Peyer's patch (tissue), 4 donors: ENCODE measurements at regions not wholly inside any gene's neighbourhood (a gene's known extent, or its start where the extent isn't known, plus 50 kb on each side); places are given as distances from the start of the nearest gene placed in this dataset.
"Not testable (repeated sequence)": the region's sequence is repeated elsewhere in the genome, so short reads cannot be mapped to it uniquely, and the experiment has no call there.

ENCODE experiments used
- DNase-seq, 3 donors: peaks; one replicate each; pipeline ENCODE4 v3.0.0-alpha.2; 2017 to 2019
- H3K27ac ChIP-seq, 4 donors: fragments of 200-600 bp; sonication (generic); one replicate each; pipeline ENCODE4 v1.5.1; 2016 to 2019
- H3K27me3 ChIP-seq, 2 donors: fragments of 200-600 bp; sonication (generic); one replicate each; pipeline ENCODE4 v1.5.1; 2019
- H3K36me3 ChIP-seq, 3 donors: fragments of 200-600 bp; sonication (generic); one replicate each; pipeline ENCODE4 v1.5.1; 2016 to 2019
- H3K4me1 ChIP-seq, 4 donors: fragments of 200-600 bp; sonication (generic); one replicate each; pipeline ENCODE4 v1.5.1; 2016 to 2019
- H3K4me3 ChIP-seq, 4 donors: fragments of 200-600 bp; sonication (generic); 1 replicate in 3 of 4; 2 replicates in 1 of 4; pipeline ENCODE4 v1.5.1; 2016 to 2019; ENCODE audit warnings: mild to moderate bottlenecking in 1 of 4
- H3K9me3 ChIP-seq, 4 donors: fragments of 200-600 bp; sonication (generic); one replicate each; pipeline ENCODE4 v1.5.1; 2016 to 2019; ENCODE audit warnings: mild to moderate bottlenecking in 1 of 4
- POLR2A ChIP-seq, 2 donors: fragments of 450-650 bp; IDR thresholded peaks; one replicate each; pipeline ENCODE4 v1.5.1; 2017; ENCODE audit warnings: antibody characterized with exemption in 2 of 2, mild to moderate bottlenecking in 2 of 2, moderate library complexity in 2 of 2
- TF ChIP-seq, protein P1 (sequence below), 6 experiments: fragments of 450-650 bp in 4 of 6; fragments of 200-600 bp in 2 of 6; sonication (generic) in 1 of 6; IDR thresholded peaks; one replicate each; pipeline ENCODE4 v1.5.1; 2017 to 2019; ENCODE audit warnings: antibody characterized with exemption in 6 of 6, mild to moderate bottlenecking in 3 of 6, moderate library complexity in 1 of 6

- no peaks in the 10 kb centered on the region for H3K9me3 ChIP-seq
- H3K27me3 ChIP-seq = no peaks in the 10 kb centered on the region
- DNase-seq = no peak
- no peak overlapping the region for H3K27ac ChIP-seq
- H3K36me3 ChIP-seq = no peaks in the 10 kb centered on the region
- TF ChIP-seq POLR2A (IDR thresholded peaks at IDR 0.05) = no peak
- TF ChIP-seq, protein P1, sequence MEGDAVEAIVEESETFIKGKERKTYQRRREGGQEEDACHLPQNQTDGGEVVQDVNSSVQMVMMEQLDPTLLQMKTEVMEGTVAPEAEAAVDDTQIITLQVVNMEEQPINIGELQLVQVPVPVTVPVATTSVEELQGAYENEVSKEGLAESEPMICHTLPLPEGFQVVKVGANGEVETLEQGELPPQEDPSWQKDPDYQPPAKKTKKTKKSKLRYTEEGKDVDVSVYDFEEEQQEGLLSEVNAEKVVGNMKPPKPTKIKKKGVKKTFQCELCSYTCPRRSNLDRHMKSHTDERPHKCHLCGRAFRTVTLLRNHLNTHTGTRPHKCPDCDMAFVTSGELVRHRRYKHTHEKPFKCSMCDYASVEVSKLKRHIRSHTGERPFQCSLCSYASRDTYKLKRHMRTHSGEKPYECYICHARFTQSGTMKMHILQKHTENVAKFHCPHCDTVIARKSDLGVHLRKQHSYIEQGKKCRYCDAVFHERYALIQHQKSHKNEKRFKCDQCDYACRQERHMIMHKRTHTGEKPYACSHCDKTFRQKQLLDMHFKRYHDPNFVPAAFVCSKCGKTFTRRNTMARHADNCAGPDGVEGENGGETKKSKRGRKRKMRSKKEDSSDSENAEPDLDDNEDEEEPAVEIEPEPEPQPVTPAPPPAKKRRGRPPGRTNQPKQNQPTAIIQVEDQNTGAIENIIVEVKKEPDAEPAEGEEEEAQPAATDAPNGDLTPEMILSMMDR (IDR thresholded peaks at IDR 0.05) = no peak
- H3K4me1 ChIP-seq = no peaks in the 10 kb centered on the region
- H3K4me3 ChIP-seq = no peak overlapping the region
These were observed 227.2 kb downstream of the USP46 start for GRCh38 chr4:52431869-52432268.

- not testable (repeated sequence) for H3K27me3 ChIP-seq, H3K4me1 ChIP-seq, DNase-seq, H3K9me3 ChIP-seq, H3K27ac ChIP-seq, H3K36me3 ChIP-seq, H3K4me3 ChIP-seq
These were observed 216.6 kb downstream of the USP46 start for GRCh38 chr4:52442524-52442923.

GRCh38 chr4:52472444-52472843 is 186.7 kb downstream of the USP46 start:
- H3K27me3 ChIP-seq = no peaks in the 10 kb centered on the region
- H3K9me3 ChIP-seq = no peaks in the 10 kb centered on the region
- no peak for DNase-seq
- TF ChIP-seq POLR2A (IDR thresholded peaks at IDR 0.05) = no peak
- TF ChIP-seq, protein P1 (IDR thresholded peaks at IDR 0.05) = no peak
- no peaks in the 10 kb centered on the region for H3K36me3 ChIP-seq
- no peaks in the 10 kb centered on the region for H3K4me1 ChIP-seq
- H3K27ac ChIP-seq = no peak overlapping the region
- no peak overlapping the region for H3K4me3 ChIP-seq

DNA sequence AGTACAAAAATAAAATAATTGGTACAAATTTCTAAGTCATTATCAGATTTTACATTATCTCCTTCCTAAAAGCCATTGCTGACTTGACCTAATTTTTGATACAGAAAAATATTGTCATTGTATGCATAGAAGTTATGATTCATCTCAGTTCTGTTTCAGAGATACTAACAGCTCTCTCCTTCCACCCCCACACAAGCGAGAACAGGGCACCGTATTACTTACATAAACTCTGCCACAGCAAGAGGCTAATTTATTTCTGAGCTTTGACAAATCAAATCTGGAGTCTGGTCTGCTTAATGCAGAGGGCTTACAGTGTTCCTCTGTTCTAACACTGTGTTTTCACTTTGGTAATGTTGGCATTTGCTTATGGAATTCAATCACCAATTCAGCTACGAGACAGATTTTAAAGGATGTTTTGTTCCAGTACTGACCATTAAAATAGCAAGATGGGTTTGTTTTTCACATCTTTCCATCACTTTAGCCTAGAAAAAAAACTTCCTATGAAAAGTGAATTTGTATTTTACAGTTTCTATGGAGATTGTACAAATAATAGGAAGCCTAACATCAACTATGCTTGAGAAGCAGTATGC is 181.8 kb downstream of the USP46 start:
- Histone ChIP-seq H3K4me1 (no peaks in the 10 kb centered on the region), H3K36me3 (no peaks in the 10 kb centered on the region), H3K27me3 (no peaks in the 10 kb centered on the region), H3K27ac (no peak overlapping the region), H3K9me3 (no peaks in the 10 kb centered on the region), H3K4me3 (no peak overlapping the region)
- no peak for DNase-seq
- TF ChIP-seq, protein P1 (IDR thresholded peaks at IDR 0.05) = no peak
- TF ChIP-seq POLR2A (IDR thresholded peaks at IDR 0.05) = no peak

DNA sequence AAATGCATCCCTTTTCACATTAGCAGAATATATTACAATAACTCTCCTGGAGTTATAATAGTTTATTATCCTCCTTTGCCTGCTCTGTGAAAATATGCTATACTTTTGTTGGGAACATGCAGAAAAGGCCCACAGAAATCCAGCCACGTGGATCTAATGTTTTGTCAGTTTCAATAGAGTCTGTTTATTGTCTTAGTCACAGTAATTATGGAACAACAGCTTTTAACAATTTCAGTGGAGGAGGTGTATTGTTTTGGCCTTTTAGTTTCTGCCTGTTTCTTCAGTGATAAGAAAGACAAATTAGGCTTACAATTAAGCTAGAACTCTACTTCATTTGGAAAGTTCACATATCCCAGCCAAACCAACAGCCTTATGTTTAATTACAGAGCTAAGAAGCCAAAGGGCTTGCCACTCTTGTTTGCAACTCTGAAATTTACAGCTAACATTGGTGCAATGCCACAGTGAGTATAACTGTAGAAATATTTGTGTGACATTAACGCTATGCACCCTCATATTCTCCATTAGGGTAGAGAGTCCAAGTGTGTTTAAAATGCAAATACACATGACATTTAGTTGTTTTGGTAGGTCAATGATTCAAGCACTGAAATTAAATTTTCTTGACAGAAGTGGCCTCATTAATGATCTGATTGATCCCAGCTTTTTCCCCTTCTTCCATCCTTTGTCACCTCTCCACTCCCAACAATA is 175.8 kb downstream of the USP46 start:
- no peaks in the 10 kb centered on the region for H3K4me1 ChIP-seq
- H3K9me3 ChIP-seq = no peaks in the 10 kb centered on the region
- H3K4me3 ChIP-seq = no peak overlapping the region
- H3K27ac ChIP-seq = no peak overlapping the region
- DNase-seq = no peak
- TF ChIP-seq, protein P1 (IDR thresholded peaks at IDR 0.05) = no peak
- TF ChIP-seq POLR2A (IDR thresholded peaks at IDR 0.05) = no peak
- H3K36me3 ChIP-seq = no peaks in the 10 kb centered on the region
- no peaks in the 10 kb centered on the region for H3K27me3 ChIP-seq

DNA sequence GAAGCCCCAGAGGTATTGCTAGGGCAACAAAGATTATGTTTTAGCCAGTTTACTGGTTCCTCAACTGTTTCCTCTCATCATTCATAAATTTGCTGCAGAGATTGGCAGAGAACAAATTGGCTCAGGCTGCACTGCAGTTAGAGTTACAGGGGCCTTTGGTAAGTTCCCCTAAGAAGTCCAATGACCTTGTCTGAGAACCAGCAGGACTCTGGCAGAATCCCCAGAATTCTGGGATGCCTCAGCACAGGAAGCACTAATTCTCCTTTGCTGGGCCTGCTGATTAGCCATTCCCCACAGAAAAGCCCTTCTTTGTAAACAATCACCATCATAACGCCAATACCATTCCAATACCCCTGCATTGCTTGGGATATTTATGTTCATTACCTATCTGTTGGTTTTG is 151.3 kb downstream of the USP46 start:
- H3K9me3 ChIP-seq = no peaks in the 10 kb centered on the region
- no peak overlapping the region for H3K27ac ChIP-seq
- no peak for TF ChIP-seq POLR2A (IDR thresholded peaks at IDR 0.05)
- TF ChIP-seq, protein P1 (IDR thresholded peaks at IDR 0.05) = no peak
- no peaks in the 10 kb centered on the region for H3K27me3 ChIP-seq
- H3K4me1 ChIP-seq = no peaks in the 10 kb centered on the region
- no peak for DNase-seq
- H3K4me3 ChIP-seq = no peak overlapping the region
- H3K36me3 ChIP-seq = no peaks in the 10 kb centered on the region
